ENCODE measurements at regions not wholly inside any gene's neighbourhood (a gene's known extent, or its start where the extent isn't known, plus 50 kb on each side); places are given as distances from the start of the nearest gene placed in this dataset.
A peak's percentile ranks its signal among the peaks of the same experiment; 100 is the strongest.

DNA sequence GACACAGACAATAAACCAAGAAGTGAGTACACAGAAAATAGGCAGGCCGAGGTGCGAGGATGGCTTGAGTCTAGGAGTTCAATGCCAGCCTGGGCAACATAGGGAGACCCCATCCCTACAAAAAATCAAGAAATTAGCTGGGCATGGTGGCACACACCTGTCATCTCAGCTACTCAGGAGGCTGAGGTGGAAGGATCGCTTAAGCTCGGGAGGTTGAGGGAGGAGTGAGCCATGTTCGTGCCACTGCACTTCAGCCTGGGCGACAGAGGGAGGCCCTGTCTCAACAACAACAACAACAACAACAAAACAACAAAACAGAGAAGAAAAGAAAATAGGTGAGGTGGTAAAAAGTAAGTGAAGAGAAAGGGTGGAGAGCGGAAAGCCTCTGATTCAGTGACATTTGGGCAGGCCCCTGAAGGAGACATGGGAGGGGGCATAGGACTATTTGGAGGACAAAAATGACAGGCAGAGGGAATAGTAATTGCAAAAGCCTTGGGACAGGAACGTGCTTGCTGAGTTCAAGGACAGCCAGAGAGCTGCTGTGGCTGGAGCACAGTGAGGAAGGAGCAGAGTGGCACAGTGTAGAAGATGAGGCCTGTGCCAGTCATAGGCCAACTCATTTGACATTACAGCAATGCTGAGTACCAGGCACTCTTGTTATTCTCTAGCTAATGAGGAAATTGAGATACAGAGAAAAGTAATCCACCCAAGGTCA is 160.6 kb downstream of the VEGFA start:
- TF ChIP-seq MYNN (IDR thresholded peaks at IDR 0.05): no peak
- no peak for TF ChIP-seq MYNN (CRISPR knock-in tag; IDR thresholded peaks at IDR 0.05)
- TF ChIP-seq JUND (IDR thresholded peaks at IDR 0.05; ENCODE audit: borderline replicate concordance, low read depth, low read length): no peak
- no peak for TF ChIP-seq JUND (tag; IDR thresholded peaks at IDR 0.05; ENCODE audit: borderline replicate concordance, low read depth, low read length)
- TF ChIP-seq CHD4 (IDR thresholded peaks at IDR 0.05; ENCODE audit: insufficient read depth, insufficient replicate concordance, low read depth, low read length, poor library complexity, severe bottlenecking): no peak
- TF ChIP-seq, protein P1, sequence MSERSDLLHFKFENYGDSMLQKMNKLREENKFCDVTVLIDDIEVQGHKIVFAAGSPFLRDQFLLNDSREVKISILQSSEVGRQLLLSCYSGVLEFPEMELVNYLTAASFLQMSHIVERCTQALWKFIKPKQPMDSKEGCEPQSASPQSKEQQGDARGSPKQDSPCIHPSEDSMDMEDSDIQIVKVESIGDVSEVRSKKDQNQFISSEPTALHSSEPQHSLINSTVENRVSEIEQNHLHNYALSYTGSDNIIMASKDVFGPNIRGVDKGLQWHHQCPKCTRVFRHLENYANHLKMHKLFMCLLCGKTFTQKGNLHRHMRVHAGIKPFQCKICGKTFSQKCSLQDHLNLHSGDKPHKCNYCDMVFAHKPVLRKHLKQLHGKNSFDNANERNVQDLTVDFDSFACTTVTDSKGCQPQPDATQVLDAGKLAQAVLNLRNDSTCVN (CRISPR knock-in tag; IDR thresholded peaks at IDR 0.05): no peak
- TF ChIP-seq GATA2 (CRISPR knock-in tag; IDR thresholded peaks at IDR 0.05): no peak
- no peak for TF ChIP-seq SP1 (CRISPR knock-in tag; IDR thresholded peaks at IDR 0.05)
- TF ChIP-seq, protein P2, sequence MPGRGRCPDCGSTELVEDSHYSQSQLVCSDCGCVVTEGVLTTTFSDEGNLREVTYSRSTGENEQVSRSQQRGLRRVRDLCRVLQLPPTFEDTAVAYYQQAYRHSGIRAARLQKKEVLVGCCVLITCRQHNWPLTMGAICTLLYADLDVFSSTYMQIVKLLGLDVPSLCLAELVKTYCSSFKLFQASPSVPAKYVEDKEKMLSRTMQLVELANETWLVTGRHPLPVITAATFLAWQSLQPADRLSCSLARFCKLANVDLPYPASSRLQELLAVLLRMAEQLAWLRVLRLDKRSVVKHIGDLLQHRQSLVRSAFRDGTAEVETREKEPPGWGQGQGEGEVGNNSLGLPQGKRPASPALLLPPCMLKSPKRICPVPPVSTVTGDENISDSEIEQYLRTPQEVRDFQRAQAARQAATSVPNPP (IDR thresholded peaks at IDR 0.05; ENCODE audit: borderline replicate concordance, insufficient read depth, insufficient read length): no peak
- TF ChIP-seq HLTF (IDR thresholded peaks at IDR 0.05): peak; percentile 60; the same call in 1 of the 2 replicates
- TF ChIP-seq, protein P3, sequence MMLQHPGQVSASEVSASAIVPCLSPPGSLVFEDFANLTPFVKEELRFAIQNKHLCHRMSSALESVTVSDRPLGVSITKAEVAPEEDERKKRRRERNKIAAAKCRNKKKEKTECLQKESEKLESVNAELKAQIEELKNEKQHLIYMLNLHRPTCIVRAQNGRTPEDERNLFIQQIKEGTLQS (IDR thresholded peaks at IDR 0.05): no peak
- TF ChIP-seq, protein P3 (CRISPR knock-in tag; conservative IDR thresholded peaks at IDR 0.05): no peak

Measured in K562 (cell line).